HL-60 (cell line): ENCODE measurements at regions not wholly inside any gene's neighbourhood (a gene's known extent, or its start where the extent isn't known, plus 50 kb on each side); places are given as distances from the start of the nearest gene placed in this dataset.

Source experiments
- GABPA ChIP-seq: IDR thresholded peaks from 2 replicates; pipeline ENCODE4 v1.6.1; 2012; ENCODE audit warnings: low read depth
- POLR2AphosphoS5 ChIP-seq: IDR thresholded peaks from 2 replicates; pipeline ENCODE4 v1.6.1; 2012; ENCODE audit warnings: low read depth
- SPI1 ChIP-seq: IDR thresholded peaks from 2 replicates; pipeline ENCODE4 v1.6.1; 2012; ENCODE audit warnings: low read depth, mild to moderate bottlenecking, borderline replicate concordance
- TF ChIP-seq, protein P1 (sequence below): IDR thresholded peaks from one replicate; pipeline ENCODE4 v1.5.1; 2011; ENCODE audit warnings: low read length, control low read depth, inconsistent platforms; ENCODE audit not compliant: insufficient read depth
- TF ChIP-seq, protein P2 (sequence below): IDR thresholded peaks from 2 replicates; pipeline ENCODE4 v1.6.1; 2012; ENCODE audit warnings: low read depth; ENCODE audit not compliant: insufficient replicate concordance

DNA sequence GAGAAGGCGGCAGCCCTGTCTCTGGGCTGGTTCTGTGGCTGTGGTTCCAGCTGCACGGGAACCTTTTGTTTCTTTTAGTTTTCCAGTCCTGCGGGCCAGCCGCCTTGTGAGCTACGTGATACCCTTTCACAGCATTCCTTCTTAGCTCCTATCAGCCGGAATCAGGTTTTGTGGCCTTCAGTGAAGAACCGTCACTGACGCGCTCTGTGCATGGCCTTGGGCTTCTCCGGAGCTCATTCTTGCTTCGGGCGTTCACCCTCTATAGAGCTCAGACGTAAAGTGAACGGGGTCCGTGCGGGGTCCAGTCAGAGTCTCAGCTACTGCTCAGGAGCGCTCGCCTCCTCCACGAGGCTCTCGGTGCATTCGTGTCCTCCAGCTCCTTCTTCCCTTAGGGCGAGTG lies 166.7 kb downstream of the FAM43A start:
- no peak for TF ChIP-seq GABPA
- TF ChIP-seq, protein P1, sequence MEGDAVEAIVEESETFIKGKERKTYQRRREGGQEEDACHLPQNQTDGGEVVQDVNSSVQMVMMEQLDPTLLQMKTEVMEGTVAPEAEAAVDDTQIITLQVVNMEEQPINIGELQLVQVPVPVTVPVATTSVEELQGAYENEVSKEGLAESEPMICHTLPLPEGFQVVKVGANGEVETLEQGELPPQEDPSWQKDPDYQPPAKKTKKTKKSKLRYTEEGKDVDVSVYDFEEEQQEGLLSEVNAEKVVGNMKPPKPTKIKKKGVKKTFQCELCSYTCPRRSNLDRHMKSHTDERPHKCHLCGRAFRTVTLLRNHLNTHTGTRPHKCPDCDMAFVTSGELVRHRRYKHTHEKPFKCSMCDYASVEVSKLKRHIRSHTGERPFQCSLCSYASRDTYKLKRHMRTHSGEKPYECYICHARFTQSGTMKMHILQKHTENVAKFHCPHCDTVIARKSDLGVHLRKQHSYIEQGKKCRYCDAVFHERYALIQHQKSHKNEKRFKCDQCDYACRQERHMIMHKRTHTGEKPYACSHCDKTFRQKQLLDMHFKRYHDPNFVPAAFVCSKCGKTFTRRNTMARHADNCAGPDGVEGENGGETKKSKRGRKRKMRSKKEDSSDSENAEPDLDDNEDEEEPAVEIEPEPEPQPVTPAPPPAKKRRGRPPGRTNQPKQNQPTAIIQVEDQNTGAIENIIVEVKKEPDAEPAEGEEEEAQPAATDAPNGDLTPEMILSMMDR, result no peak
- no peak for TF ChIP-seq POLR2AphosphoS5
- TF ChIP-seq, protein P2, sequence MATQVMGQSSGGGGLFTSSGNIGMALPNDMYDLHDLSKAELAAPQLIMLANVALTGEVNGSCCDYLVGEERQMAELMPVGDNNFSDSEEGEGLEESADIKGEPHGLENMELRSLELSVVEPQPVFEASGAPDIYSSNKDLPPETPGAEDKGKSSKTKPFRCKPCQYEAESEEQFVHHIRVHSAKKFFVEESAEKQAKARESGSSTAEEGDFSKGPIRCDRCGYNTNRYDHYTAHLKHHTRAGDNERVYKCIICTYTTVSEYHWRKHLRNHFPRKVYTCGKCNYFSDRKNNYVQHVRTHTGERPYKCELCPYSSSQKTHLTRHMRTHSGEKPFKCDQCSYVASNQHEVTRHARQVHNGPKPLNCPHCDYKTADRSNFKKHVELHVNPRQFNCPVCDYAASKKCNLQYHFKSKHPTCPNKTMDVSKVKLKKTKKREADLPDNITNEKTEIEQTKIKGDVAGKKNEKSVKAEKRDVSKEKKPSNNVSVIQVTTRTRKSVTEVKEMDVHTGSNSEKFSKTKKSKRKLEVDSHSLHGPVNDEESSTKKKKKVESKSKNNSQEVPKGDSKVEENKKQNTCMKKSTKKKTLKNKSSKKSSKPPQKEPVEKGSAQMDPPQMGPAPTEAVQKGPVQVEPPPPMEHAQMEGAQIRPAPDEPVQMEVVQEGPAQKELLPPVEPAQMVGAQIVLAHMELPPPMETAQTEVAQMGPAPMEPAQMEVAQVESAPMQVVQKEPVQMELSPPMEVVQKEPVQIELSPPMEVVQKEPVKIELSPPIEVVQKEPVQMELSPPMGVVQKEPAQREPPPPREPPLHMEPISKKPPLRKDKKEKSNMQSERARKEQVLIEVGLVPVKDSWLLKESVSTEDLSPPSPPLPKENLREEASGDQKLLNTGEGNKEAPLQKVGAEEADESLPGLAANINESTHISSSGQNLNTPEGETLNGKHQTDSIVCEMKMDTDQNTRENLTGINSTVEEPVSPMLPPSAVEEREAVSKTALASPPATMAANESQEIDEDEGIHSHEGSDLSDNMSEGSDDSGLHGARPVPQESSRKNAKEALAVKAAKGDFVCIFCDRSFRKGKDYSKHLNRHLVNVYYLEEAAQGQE, result no peak
- TF ChIP-seq SPI1, result no peak
